ENCODE measurements at regions not wholly inside any gene's neighbourhood (a gene's known extent, or its start where the extent isn't known, plus 50 kb on each side); places are given as distances from the start of the nearest gene placed in this dataset.
"Not testable (repeated sequence)": the region's sequence is repeated elsewhere in the genome, so short reads cannot be mapped to it uniquely, and the experiment has no call there.

GRCh38 chr1:149279015-149279414 is 175.7 kb upstream of the NBPF9 start:
- not testable (repeated sequence) for DNase-seq

GRCh38 chr1:149279512-149279911 is 176.2 kb upstream of the NBPF9 start:
- DNase-seq: not testable (repeated sequence)

DNA sequence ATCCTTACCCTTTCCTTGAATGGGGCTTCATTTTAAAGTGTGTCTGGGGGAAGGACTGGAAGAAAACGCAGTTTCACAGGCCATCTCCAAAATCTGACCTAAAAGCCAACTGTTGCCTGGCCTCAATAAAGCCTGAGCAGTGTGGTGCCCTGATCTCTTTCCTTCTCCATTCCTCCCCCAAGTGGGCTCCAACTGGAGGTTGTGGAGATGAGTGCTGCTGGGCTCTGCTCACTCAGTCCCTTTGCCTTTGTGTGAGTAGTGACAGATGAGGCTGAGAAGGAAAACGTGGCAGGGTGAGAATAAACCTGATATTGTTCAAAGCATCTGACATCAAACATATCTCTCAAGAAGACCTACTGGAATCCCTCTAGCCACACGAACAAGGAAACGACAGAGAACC is 181.4 kb upstream of the NBPF9 start:
- DNase-seq: not testable (repeated sequence)

DNA sequence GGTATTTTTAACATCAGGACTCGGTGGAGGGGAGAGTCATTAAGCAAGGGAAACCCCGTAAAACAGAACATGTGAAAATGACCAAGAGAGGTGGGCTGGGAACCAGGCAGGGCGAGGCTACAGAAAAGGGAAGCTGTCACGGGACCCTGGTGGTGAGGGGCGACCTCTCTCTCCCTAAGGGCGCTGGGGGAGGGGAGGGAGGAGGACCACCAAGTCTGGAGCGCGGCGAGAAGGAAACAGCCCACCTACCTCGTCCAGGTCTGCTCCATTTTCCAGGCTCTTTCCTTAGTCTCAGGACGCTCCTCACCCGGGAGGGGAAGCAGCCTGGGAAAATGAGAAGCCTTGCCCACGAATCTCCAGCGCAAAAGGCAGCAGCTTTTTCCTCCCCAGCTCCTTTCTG is 181.9 kb upstream of the NBPF9 start:
- not testable (repeated sequence) for DNase-seq

- DNase-seq: not testable (repeated sequence)
These were observed 182.3 kb upstream of the NBPF9 start for GRCh38 chr1:149285638-149286037.

GRCh38 chr1:149288580-149288979 is 185.2 kb upstream of the NBPF9 start:
- DNase-seq: not testable (repeated sequence)

GRCh38 chr1:149300478-149301218 is 174.2 kb upstream of the NBPF19 start:
- DNase-seq: not testable (repeated sequence)

GRCh38 chr1:149301282-149301681 is 173.6 kb upstream of the NBPF19 start:
- not testable (repeated sequence) for DNase-seq

GRCh38 chr1:149304796-149305195 is 170.0 kb upstream of the NBPF19 start:
- DNase-seq: not testable (repeated sequence)

- DNase-seq: not testable (repeated sequence)
These were observed 167.2 kb upstream of the NBPF19 start for GRCh38 chr1:149307640-149308039.

- not testable (repeated sequence) for DNase-seq
These were observed 159.9 kb upstream of the NBPF19 start for GRCh38 chr1:149314921-149315320.

DNA sequence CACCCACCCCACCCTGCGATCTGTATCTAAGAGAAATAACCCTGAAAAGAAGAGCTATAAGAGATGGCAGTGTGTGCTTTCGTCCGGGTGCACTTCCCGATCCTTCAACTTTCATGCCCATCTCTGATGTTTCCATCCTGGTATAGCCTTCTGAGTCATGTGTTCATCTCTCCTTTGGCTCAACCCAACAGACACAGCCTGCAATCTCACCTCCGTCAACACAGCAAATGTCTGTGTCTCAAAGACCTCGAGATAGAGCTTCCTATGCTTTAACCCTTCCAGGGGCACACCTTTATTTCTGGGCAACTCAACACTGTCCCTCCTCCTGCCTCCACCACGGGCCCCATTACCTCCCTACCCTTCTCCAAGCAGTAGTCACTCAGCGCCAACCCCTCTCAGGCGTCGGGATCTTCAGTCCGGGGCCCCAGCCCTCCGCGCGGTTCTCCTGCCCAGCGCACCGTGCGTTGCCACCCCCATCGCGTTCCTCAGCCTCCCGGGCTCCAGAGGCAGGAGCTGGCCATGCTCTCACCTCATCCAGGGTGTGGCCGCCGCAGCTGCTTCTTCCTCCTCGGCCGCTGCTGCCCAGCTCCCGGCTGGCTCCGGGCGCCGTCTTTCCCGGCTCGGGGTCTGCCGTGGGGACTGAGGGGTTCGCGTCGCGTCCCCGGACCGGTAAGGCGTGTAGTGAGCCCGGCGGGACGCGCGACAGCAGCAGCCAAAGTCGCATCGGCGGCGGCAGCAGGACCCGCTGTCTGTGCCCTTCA is 153.7 kb upstream of the NBPF19 start:
- DNase-seq: not testable (repeated sequence)

DNA sequence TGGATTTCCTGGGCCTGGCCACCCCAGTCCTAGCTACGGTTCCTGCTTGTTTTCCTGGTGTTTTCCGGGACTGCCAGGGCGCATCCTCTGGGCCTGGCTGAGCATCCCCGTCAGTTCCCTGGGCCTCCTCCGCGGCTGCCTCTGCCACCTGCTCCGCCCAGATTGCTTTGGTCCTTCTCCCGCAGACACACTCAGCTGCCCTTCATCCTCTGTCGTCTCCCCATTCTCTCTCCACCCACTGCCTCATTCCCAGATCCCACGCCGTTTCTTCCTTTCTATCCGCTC is 153.2 kb upstream of the NBPF19 start:
- DNase-seq: not testable (repeated sequence)

GRCh38 chr1:149330081-149330335 is 144.8 kb upstream of the NBPF19 start:
- DNase-seq: not testable (repeated sequence)

DNA sequence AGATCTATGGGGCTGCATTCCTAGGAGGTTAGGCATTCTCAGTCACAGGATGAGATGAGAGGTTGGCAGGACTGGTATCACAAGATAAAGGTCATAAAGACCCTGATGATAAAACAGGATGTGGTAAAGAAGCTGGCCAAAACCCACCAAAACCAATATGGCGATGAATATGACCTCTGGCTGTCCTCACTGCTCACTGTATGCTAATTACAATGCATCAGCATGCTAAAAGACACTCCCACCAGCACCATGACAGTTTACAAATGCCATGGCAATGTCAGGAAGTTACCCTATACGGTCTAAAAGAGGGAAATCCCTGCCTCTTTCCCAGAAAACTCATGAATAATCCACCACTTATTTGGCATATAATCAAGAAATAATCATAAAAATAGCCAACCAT is 138.8 kb upstream of the NBPF19 start:
- DNase-seq: not testable (repeated sequence)

DNA sequence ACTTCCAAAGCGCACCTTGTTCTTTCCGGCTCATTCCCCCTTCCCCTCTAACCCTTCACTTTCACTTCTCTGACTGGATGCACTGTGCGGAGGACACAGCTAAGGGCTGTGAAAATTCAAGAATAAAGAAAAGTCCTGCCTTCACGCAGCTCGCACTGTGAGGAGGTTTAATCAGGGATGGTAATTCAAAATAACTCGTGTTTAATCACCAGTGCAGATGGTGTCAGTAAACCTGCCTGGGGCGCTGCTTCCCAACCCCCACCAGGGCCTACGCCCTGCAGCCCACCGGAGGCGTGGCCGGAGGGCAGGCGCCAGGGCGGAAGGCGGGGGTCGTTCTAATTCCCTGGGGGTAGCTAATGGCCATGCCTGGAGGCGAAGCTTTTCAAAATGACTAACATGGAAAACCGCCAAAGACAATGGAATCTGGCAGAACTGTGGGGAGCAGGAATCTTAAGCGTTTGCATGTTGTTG is 136.6 kb upstream of the NBPF19 start:
- not testable (repeated sequence) for DNase-seq

DNA sequence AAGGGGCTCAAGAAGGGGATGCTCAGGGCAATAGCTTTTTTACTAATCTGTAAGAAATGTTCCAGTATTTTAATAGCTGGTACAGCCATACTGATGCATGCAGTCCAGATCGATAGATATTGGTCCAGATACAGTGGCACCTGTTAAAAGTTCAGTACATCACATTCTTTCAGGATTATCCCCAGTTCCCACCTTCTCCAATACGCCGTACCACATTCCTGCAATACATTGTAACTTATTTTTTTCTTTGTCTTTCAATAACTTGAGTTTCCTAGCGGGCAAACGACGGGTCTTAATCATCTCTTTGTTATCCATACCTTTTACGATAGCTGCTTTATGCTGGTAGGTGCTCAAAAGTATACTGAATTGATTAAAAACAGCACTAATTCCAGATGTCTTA is 136.1 kb upstream of the NBPF19 start:
- DNase-seq: not testable (repeated sequence)

DNA sequence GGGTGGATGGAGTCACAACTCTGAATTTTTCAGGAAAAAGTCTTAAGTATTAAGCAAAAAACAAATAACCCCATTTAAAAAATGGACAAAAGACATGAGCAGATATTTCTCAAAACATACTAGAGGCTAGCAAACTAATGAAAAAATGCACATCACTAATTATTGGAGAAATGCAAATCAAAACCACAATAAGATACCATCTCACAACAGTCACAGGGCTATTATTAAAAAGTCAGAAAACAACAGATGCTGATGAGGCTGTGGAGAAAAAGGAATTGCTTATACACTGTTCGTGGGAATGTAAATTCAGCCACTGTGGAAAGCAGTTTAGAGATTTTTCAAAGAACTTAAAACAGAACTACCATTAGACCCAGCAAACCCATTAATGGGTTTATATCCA is 125.4 kb upstream of the NBPF19 start:
- DNase-seq: not testable (repeated sequence)

GRCh38 chr1:149352205-149352604 is 122.6 kb upstream of the NBPF19 start:
- DNase-seq: not testable (repeated sequence)

DNA sequence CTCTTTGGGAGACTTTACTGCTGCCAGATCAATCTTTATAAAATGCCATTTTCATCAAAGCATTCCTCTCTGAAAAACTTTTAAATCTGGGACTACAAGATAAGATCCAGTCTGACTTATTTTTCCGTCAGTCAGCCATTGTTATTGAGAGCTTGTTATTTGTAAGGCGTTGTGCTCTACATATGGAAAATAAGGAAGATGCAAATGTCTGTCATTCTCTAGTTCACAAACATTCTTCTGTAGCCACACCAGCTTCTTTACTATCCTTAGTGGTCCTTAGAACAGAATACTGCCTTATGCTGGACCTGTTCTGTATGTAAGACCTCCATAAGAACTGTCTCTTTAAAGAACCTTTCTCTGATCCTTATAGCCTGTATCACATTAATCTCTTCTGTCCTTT is 120.3 kb upstream of the NBPF19 start:
- not testable (repeated sequence) for DNase-seq

- DNase-seq: not testable (repeated sequence)
These were observed 119.1 kb upstream of the NBPF19 start for GRCh38 chr1:149355748-149356147.

DNA sequence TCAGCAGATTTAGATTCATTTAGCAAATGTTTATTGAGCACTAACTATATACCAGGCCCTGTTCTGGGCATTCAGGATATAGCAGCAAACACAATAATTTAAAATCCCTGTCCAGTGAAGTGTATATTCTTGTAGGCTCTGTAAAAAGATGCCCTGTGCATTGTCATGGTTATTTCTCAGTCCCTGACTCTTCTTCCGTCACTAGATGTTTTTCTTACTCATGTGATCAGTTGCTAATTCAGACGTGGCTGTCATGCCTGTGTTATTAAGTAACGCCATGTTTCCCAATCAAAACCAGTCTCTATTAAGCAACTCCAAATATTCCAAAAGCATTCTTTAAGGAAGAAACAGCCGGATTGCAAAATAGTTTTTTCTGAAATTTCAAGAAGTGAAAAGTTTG is 118.7 kb upstream of the NBPF19 start:
- not testable (repeated sequence) for DNase-seq

GRCh38 chr1:149360351-149360750 is 114.5 kb upstream of the NBPF19 start:
- not testable (repeated sequence) for DNase-seq

DNA sequence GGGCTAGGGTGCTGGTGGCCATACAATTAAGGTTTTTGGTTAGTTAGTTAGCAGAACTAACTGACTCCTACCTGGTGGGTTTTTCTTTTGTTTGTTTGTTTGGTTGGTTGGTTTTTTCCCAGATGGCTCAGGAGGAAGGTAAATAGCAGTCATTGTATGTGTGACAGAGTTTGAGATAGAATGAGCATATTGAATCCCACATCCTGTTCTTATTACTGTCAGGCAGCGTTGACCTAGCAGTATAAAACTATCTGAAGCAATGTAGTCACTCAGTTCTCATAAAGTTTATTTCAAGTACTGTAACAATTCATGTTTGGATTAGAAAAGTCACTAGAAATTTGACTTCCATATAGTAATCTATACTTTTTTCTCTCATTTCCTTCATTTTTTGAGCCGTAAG is 113.5 kb upstream of the NBPF19 start:
- not testable (repeated sequence) for DNase-seq
